ENCODE measurements at regions not wholly inside any gene's neighbourhood (a gene's known extent, or its start where the extent isn't known, plus 50 kb on each side); places are given as distances from the start of the nearest gene placed in this dataset.

GRCh38 chr5:82364497-82364896 lies 86.3 kb upstream of the RPS23 start:
- H2AFZ ChIP-seq (ENCODE audit: low read length), result peak overlapping the region; percentile 85

More at GRCh38 chr5:82364497-82364896, 86.3 kb upstream of the RPS23 start:
- Histone ChIP-seq H3K27ac (ENCODE audit: low read depth, low read length) (no peak overlapping the region), H3K9ac (replicated peaks in 1 of 4; ENCODE audit: extremely low read depth in 1 of 4, low read depth in 3 of 4, low read length in 3 of 4) (no peak overlapping the region), H4K91ac (replicated peaks; ENCODE audit: insufficient read length, low read length) (no peak overlapping the region), H3K14ac (ENCODE audit: insufficient read length) (no peak overlapping the region), H3K79me2 (ENCODE audit: control insufficient read depth in 1 of 2, insufficient read depth in 2 of 2, low read length in 2 of 2) (no peaks in the 10 kb centered on the region), H2AK5ac (ENCODE audit: low read depth, low read length) (no peak overlapping the region), H3K36me3 (ENCODE audit: control insufficient read depth in 2 of 4, insufficient read depth in 4 of 4, low read length in 3 of 4) (no peaks in the 10 kb centered on the region), H2BK5ac (ENCODE audit: low read depth, low read length) (no peak overlapping the region), H3K56ac (replicated peaks; ENCODE audit: insufficient read length, low read depth, low read length) (no peak overlapping the region), H2BK15ac (ENCODE audit: low read length) (no peak overlapping the region), H3K4me2 (ENCODE audit: insufficient read depth in 1 of 2, low read depth in 2 of 2, low read length in 2 of 2) (no peak overlapping the region), H3K27me3 (replicated peaks in 1 of 4; ENCODE audit: control insufficient read depth in 3 of 4, extremely low read depth in 1 of 4, insufficient read depth in 3 of 4, low read length in 3 of 4) (no peaks in the 10 kb centered on the region), H3K23ac (ENCODE audit: insufficient read length) (no peak overlapping the region), H3K9me3 (ENCODE audit: insufficient read depth in 2 of 2, low read depth in 1 of 2, low read length in 1 of 2) (no peaks in the 10 kb centered on the region), H3K18ac (ENCODE audit: extremely low read depth, low read length) (no peak overlapping the region), H4K20me1 (replicated peaks in 1 of 2; ENCODE audit: control insufficient read depth in 1 of 2, insufficient read depth in 2 of 2, low read length in 2 of 2) (no peaks in the 10 kb centered on the region), H2BK120ac (replicated peaks; ENCODE audit: low read depth, low read length) (no peak overlapping the region), H4K8ac (ENCODE audit: extremely low read depth, insufficient read depth, low read length) (no peak overlapping the region), H3K23me2 (ENCODE audit: low read depth, low read length) (no peaks in the 10 kb centered on the region), H2BK12ac (ENCODE audit: low read depth, low read length) (no peak overlapping the region), H3K4ac (replicated peaks; ENCODE audit: insufficient read length, low read depth, low read length) (no peak overlapping the region), H3K4me1 (replicated peaks in 1 of 4; ENCODE audit: control insufficient read depth in 3 of 4, insufficient read depth in 4 of 4, low read length in 3 of 4) (no peaks in the 10 kb centered on the region), H3K79me1 (ENCODE audit: low read depth, low read length) (no peaks in the 10 kb centered on the region), H4K5ac (ENCODE audit: insufficient read length, low read depth, low read length) (no peak overlapping the region), H2BK20ac (ENCODE audit: low read length) (no peak overlapping the region), H3K4me3 (ENCODE audit: extremely low read depth in 1 of 4, insufficient read depth in 2 of 4, low read depth in 3 of 4, low read length in 4 of 4) (no peak overlapping the region)
- ChIA-PET POLR2A (ENCODE audit: partially characterized antibody) (no interaction called here), CTCF (ENCODE audit: partially characterized antibody) (interaction anchor here (0.6 to 8.6 kb wide), 8 partner anchors 10 to 1202 kb away, joined by 3 to 87 read pairs (median 3); no protein-coding TSS in a partner anchor)
- TF ChIP-seq CTCF (IDR thresholded peaks at IDR 0.05; ENCODE audit: control extremely low read depth in 1 of 3, insufficient read depth in 1 of 3, low read depth in 1 of 3, low read length in 3 of 3) (peak in 2 of 3 experiments; percentile 56 to 57; a peak in 3 of 4 replicates), SRF (IDR thresholded peaks at IDR 0.05; ENCODE audit: low read depth, low read length) (no peak), TAF7 (optimal IDR thresholded peaks at IDR 0.05; ENCODE audit: borderline replicate concordance, low read depth, low read length) (no peak), RAD21 (IDR thresholded peaks at IDR 0.05 in 1 of 2, conservative IDR thresholded peaks at IDR 0.05 in 1 of 2; ENCODE audit: low read depth in 2 of 2, low read length in 2 of 2) (peak; percentile 86 to 87), EP300 (IDR thresholded peaks at IDR 0.05; ENCODE audit: borderline replicate concordance in 1 of 2, low read depth in 2 of 2, low read length in 2 of 2) (no peak), ZNF274 (IDR thresholded peaks at IDR 0.05; ENCODE audit: borderline replicate concordance, extremely low read depth, low read length) (peak; percentile 13; the same call in 1 of the 2 replicates), HDAC6 (IDR thresholded peaks at IDR 0.05; ENCODE audit: low read depth, low read length) (no peak)
- no peak for DNase-seq (ENCODE audit: low read depth in 1 of 2, low spot score in 2 of 2)
- WGBS, 2 experiments (ENCODE audit: extremely low coverage in 1 of 2, insufficient coverage in 1 of 2, insufficient read length in 1 of 2, insufficient replicate concordance in 2 of 2, low coverage in 1 of 2, low lambda C conversion rate in 2 of 2, missing lambda C conversion rate in 1 of 2), result 77% methylated on average over 5 of the region's 5 CpGs; no CpG with 5 or more reads in 1 of the 2 experiments
- FAIRE-seq, result peak; percentile 88

Measured in H1 (cell line).